IMR-90 (cell line): ENCODE measurements at regions not wholly inside any gene's neighbourhood (a gene's known extent, or its start where the extent isn't known, plus 50 kb on each side); places are given as distances from the start of the nearest gene placed in this dataset.

ENCODE experiments used
- ATAC-seq: fragments of 200-7000 bp; cut with Tn5 transposase; 2 replicates; pipeline ENCODE4 v1.9.1; 2020; ENCODE audit warnings: low read depth, mild to moderate bottlenecking, moderate library complexity
- BruUV-seq: library from RNA; stranded (reverse); fragments of 400-500 nt; replicated peaks from 2 replicates; lab custom pipeline; 2021; lab: Mats Ljungman, UMichigan
- CTCF ChIA-PET: fragments of 300-600 bp; formaldehyde crosslinking; extraction: SDS; loops from one replicate; lab custom pipeline; 2021; ENCODE audit warnings: antibody characterized with exemption; lab: Yijun Ruan, JAX
- POLR2A ChIA-PET: fragments of 300-600 bp; sonication (Branson Sonifier 250); formaldehyde crosslinking; loops from one replicate; lab custom pipeline; 2022; ENCODE audit warnings: antibody characterized with exemption; ENCODE audit not compliant: unreplicated experiment; lab: Charles Lee
- DNase-seq: peaks from one replicate; pipeline ENCODE4 v3.0.0; 2013
- H2AFZ ChIP-seq: replicated peaks from 2 replicates; pipeline ENCODE3; 2013; ENCODE audit warnings: low read length, mild to moderate bottlenecking; ENCODE audit not compliant: poor library complexity
- H2AK5ac ChIP-seq: 2 replicates; pipeline ENCODE4 v1.6.1; 2013; ENCODE audit warnings: low read depth, low read length, inconsistent platforms
- H2AK9ac ChIP-seq: replicated peaks from 2 replicates; pipeline ENCODE3; 2013; ENCODE audit warnings: mild to moderate bottlenecking, low read depth, low read length, moderate library complexity; ENCODE audit not compliant: poor library complexity
- H2BK120ac ChIP-seq: 2 replicates; pipeline ENCODE4 v1.6.1; 2013; ENCODE audit warnings: low read depth, low read length, inconsistent platforms
- H2BK15ac ChIP-seq: 3 replicates; pipeline ENCODE4 v1.6.1; 2013; ENCODE audit warnings: low read depth, low read length, inconsistent platforms
- H2BK20ac ChIP-seq: 2 replicates; pipeline ENCODE4 v1.6.1; 2013; ENCODE audit warnings: low read depth, mild to moderate bottlenecking, inconsistent platforms, low read length, moderate library complexity
- H2BK5ac ChIP-seq: 2 replicates; pipeline ENCODE4 v1.6.1; 2013; ENCODE audit warnings: mild to moderate bottlenecking, low read depth, low read length, inconsistent platforms; ENCODE audit not compliant: poor library complexity, severe bottlenecking
- H3K14ac ChIP-seq: replicated peaks from 2 replicates; pipeline ENCODE4 v1.6.1; 2013; ENCODE audit warnings: low read depth, low read length, inconsistent platforms
- H3K18ac ChIP-seq: 2 replicates; pipeline ENCODE4 v1.6.1; 2013; ENCODE audit warnings: low read depth, low read length, control low read depth
- H3K23ac ChIP-seq: 2 replicates; pipeline ENCODE4 v1.6.1; 2013; ENCODE audit warnings: low read depth, low read length, inconsistent platforms
- H3K27ac ChIP-seq: 2 replicates; pipeline ENCODE4 v1.5.1; 2013; ENCODE audit warnings: mild to moderate bottlenecking, control low read depth, low read length; ENCODE audit not compliant: insufficient read depth
- H3K27me3 ChIP-seq: 2 replicates; pipeline ENCODE4 v1.6.1; 2013; ENCODE audit warnings: low read length; ENCODE audit not compliant: control insufficient read depth, insufficient read depth
- H3K36me3 ChIP-seq: 2 replicates; pipeline ENCODE4 v1.6.1; 2013; ENCODE audit warnings: low read length, mixed read lengths; ENCODE audit not compliant: control insufficient read depth, insufficient read depth
- H3K4ac ChIP-seq: 2 replicates; pipeline ENCODE4 v1.6.1; 2013; ENCODE audit warnings: low read depth, low read length, inconsistent platforms
- H3K4me1 ChIP-seq: 2 replicates; pipeline ENCODE4 v1.6.1; 2013; ENCODE audit warnings: low read length, mixed read lengths; ENCODE audit not compliant: control insufficient read depth, insufficient read depth
- H3K4me2 ChIP-seq: 2 replicates; pipeline ENCODE4 v1.6.1; 2013; ENCODE audit warnings: low read depth, mild to moderate bottlenecking, control low read depth, low read length, moderate library complexity
- H3K4me3 ChIP-seq: 2 replicates; pipeline ENCODE4 v1.5.1; 2013; ENCODE audit warnings: low read depth, mild to moderate bottlenecking, control low read depth, low read length, moderate library complexity; ENCODE audit not compliant: insufficient read depth
- H3K56ac ChIP-seq: 2 replicates; pipeline ENCODE4 v1.6.1; 2013; ENCODE audit warnings: low read length, inconsistent platforms; ENCODE audit not compliant: insufficient read depth; ENCODE audit errors: extremely low read depth
- H3K79me1 ChIP-seq, 2 experiments: 2 replicates each; pipeline ENCODE4 v1.6.1; 2013; ENCODE audit warnings: low read length in 2 of 2, inconsistent platforms in 1 of 2, low read depth in 1 of 2
- H3K9ac ChIP-seq: 2 replicates; pipeline ENCODE4 v1.6.1; 2013; ENCODE audit warnings: low read depth, low read length, control low read depth
- H3K9me1 ChIP-seq: 2 replicates; pipeline ENCODE4 v1.6.1; 2013; ENCODE audit warnings: low read length, inconsistent platforms; ENCODE audit not compliant: insufficient read depth
- H3K9me3 ChIP-seq: 2 replicates; pipeline ENCODE4 v1.6.1; 2013; ENCODE audit warnings: low read length; ENCODE audit not compliant: control insufficient read depth, insufficient read depth
- H4K20me1 ChIP-seq: 2 replicates; pipeline ENCODE4 v1.6.1; 2013; ENCODE audit warnings: low read length, inconsistent platforms; ENCODE audit not compliant: insufficient read depth
- H4K5ac ChIP-seq: 2 replicates; pipeline ENCODE4 v1.6.1; 2013; ENCODE audit warnings: mild to moderate bottlenecking, low read depth, low read length, control low read depth
- H4K8ac ChIP-seq, 2 experiments: 2 replicates each; pipeline ENCODE4 v1.6.1; 2013; ENCODE audit warnings: low read depth in 2 of 2, low read length in 2 of 2, control low read depth in 1 of 2, inconsistent platforms in 1 of 2
- H4K91ac ChIP-seq: 2 replicates; pipeline ENCODE4 v1.6.1; 2013; ENCODE audit warnings: low read depth, low read length, inconsistent platforms; ENCODE audit not compliant: insufficient read depth
- BHLHE40 ChIP-seq: fragments of 150-350 bp; IDR thresholded peaks from 2 replicates; pipeline ENCODE4 v1.6.1; 2016; ENCODE audit warnings: mild to moderate bottlenecking, low read depth, low read length
- CEBPB ChIP-seq: IDR thresholded peaks from 2 replicates; pipeline ENCODE4 v1.6.1; 2012; ENCODE audit warnings: low read depth, low read length, improper control_type of control experiment
- CHD1 ChIP-seq: IDR thresholded peaks from 2 replicates; pipeline ENCODE4 v1.6.1; 2012; ENCODE audit warnings: low read depth, low read length, improper control_type of control experiment
- CTCF ChIP-seq: conservative IDR thresholded peaks from 2 replicates; pipeline ENCODE4 v1.5.1; 2012; ENCODE audit warnings: mild to moderate bottlenecking, low read depth, low read length, improper control_type of control experiment
- ELK1 ChIP-seq: fragments of 150-350 bp; IDR thresholded peaks from 2 replicates; pipeline ENCODE4 v1.6.1; 2016; ENCODE audit warnings: low read depth, mild to moderate bottlenecking, low read length, moderate library complexity, borderline replicate concordance
- FOS ChIP-seq: fragments of 150-350 bp; IDR thresholded peaks from 2 replicates; pipeline ENCODE4 v1.6.1; 2016; ENCODE audit warnings: low read depth, low read length
- MAFK ChIP-seq: IDR thresholded peaks from 2 replicates; pipeline ENCODE4 v1.6.1; 2012; ENCODE audit warnings: low read depth, low read length, improper control_type of control experiment
- MAZ ChIP-seq: IDR thresholded peaks from 2 replicates; pipeline ENCODE4 v1.6.1; 2012; ENCODE audit warnings: low read depth, mild to moderate bottlenecking, low read length, improper control_type of control experiment, moderate library complexity, borderline replicate concordance
- MXI1 ChIP-seq: IDR thresholded peaks from 2 replicates; pipeline ENCODE4 v1.6.1; 2012; ENCODE audit warnings: low read depth, mild to moderate bottlenecking, low read length, moderate library complexity, borderline replicate concordance
- NFE2L2 ChIP-seq: fragments of 150-350 bp; IDR thresholded peaks from 2 replicates; pipeline ENCODE4 v1.6.1; 2016; ENCODE audit warnings: low read depth, mild to moderate bottlenecking, low read length
- POLR2A ChIP-seq: IDR thresholded peaks from 2 replicates; pipeline ENCODE4 v1.6.1; 2012; ENCODE audit warnings: mild to moderate bottlenecking, low read depth, low read length
- RAD21 ChIP-seq: IDR thresholded peaks from 2 replicates; pipeline ENCODE4 v1.6.1; 2012; ENCODE audit warnings: low read length, improper control_type of control experiment
- RCOR1 ChIP-seq: IDR thresholded peaks from 2 replicates; pipeline ENCODE4 v1.6.1; 2012; ENCODE audit warnings: mild to moderate bottlenecking, low read length, improper control_type of control experiment; ENCODE audit not compliant: insufficient replicate concordance
- RFX5 ChIP-seq: IDR thresholded peaks from 2 replicates; pipeline ENCODE4 v1.8.0; 2012; ENCODE audit warnings: low read depth, mild to moderate bottlenecking, low read length, moderate library complexity
- SMC3 ChIP-seq: fragments of 150-350 bp; IDR thresholded peaks from 2 replicates; pipeline ENCODE4 v1.6.1; 2016; ENCODE audit warnings: low read depth, mild to moderate bottlenecking, antibody characterized with exemption, low read length, moderate library complexity
- USF2 ChIP-seq: fragments of 150-350 bp; IDR thresholded peaks from 2 replicates; pipeline ENCODE4 v1.6.1; 2017; ENCODE audit warnings: mild to moderate bottlenecking, antibody characterized with exemption, low read length, low read depth
- WGBS, 2 experiments: methylation state at CpG; one replicate each; pipeline versions ENCODE4 v1.1.5 to v1.1.7; 2013; ENCODE audit warnings: missing lambda C conversion rate in 2 of 2; ENCODE audit not compliant: insufficient read length in 1 of 2; ENCODE audit errors: extremely low coverage in 2 of 2; 5-methylcytosine and 5-hydroxymethylcytosine counted together
- dilution Hi-C: fragments of 300-500 bp; cut with HindIII; formaldehyde crosslinking; loops from one replicate; pipeline ENCODE4 v1.14.3; 2018; ENCODE audit warnings: low sequenced_read_pairs; ENCODE audit not compliant: unreplicated experiment
- in situ Hi-C: fragments of 300-500 bp; cut with MboI; formaldehyde crosslinking; loops from 3 replicates; pipeline ENCODE4 v1.14.3; 2019; ENCODE audit warnings: low sequenced_read_pairs, inconsistent platforms, mixed read lengths
- intact Hi-C: fragments of 100-400 bp; cut with micrococcal nuclease; formaldehyde crosslinking; loops from 2 replicates; pipeline ENCODE4 v1.10.0; 2022

- Histone ChIP-seq H3K4ac (no peak overlapping the region), H2BK5ac (no peak overlapping the region), H4K20me1 (no peaks in the 10 kb centered on the region), H3K18ac (no peak overlapping the region), H2BK15ac (no peak overlapping the region), H3K36me3 (no peaks in the 10 kb centered on the region), H3K23ac (no peak overlapping the region), H3K4me1 (no peaks in the 10 kb centered on the region), H2BK120ac (no peak overlapping the region), H4K91ac (no peak overlapping the region), H4K5ac (no peak overlapping the region), H3K27me3 (no peaks in the 10 kb centered on the region; the same call in 1 of the 2 replicates), H3K14ac (no peak overlapping the region), H4K8ac (no peak overlapping the region), H3K9ac (no peak overlapping the region), H3K79me1 (no peaks in the 10 kb centered on the region), H2AK5ac (no peak overlapping the region), H2AK9ac (no peak overlapping the region), H2AFZ (no peak overlapping the region), H3K27ac (no peak overlapping the region), H2BK20ac (no peak overlapping the region), H3K9me1 (no peaks in the 10 kb centered on the region), H3K4me2 (no peak overlapping the region), H3K9me3 (no peaks in the 10 kb centered on the region), H3K4me3 (no peak overlapping the region), H3K56ac (no peak overlapping the region)
- ChIA-PET CTCF (no interaction called here), POLR2A (no interaction called here)
- BruUV-seq = no TSS peak
- DNase-seq (no peak), ATAC-seq (no peak)
- WGBS, 2 experiments = no CpG with 5 or more reads among the region's 3 CpGs
- intact Hi-C loops (loop anchor here (2.0 kb wide), 1 partner anchor 53 kb away; no protein-coding TSS in a partner anchor), dilution Hi-C loops (no loop called here), in situ Hi-C loops (no loop called here)
- TF ChIP-seq USF2 (no peak), POLR2A (no peak), RAD21 (no peak), ELK1 (no peak), MXI1 (no peak), CHD1 (no peak), MAFK (no peak), CEBPB (no peak), BHLHE40 (no peak), CTCF (no peak), RCOR1 (no peak), FOS (no peak), RFX5 (no peak), NFE2L2 (no peak), MAZ (no peak), SMC3 (no peak)
These were observed 133.0 kb downstream of the LCA5 start for GRCh38 chr6:79404261-79404660.
